IMR-90 (cell line): ENCODE measurements at regions not wholly inside any gene's neighbourhood (a gene's known extent, or its start where the extent isn't known, plus 50 kb on each side); places are given as distances from the start of the nearest gene placed in this dataset.

Source experiments
- ATAC-seq: fragments of 200-7000 bp; cut with Tn5 transposase; 2 replicates; pipeline ENCODE4 v1.9.1; 2020; ENCODE audit warnings: low read depth, mild to moderate bottlenecking, moderate library complexity
- BruUV-seq: library from RNA; stranded (reverse); fragments of 400-500 nt; replicated peaks from 2 replicates; lab custom pipeline; 2021; lab: Mats Ljungman, UMichigan
- CTCF ChIA-PET: fragments of 300-600 bp; formaldehyde crosslinking; extraction: SDS; loops from one replicate; lab custom pipeline; 2021; ENCODE audit warnings: antibody characterized with exemption; lab: Yijun Ruan, JAX
- POLR2A ChIA-PET: fragments of 300-600 bp; sonication (Branson Sonifier 250); formaldehyde crosslinking; loops from one replicate; lab custom pipeline; 2022; ENCODE audit warnings: antibody characterized with exemption; ENCODE audit not compliant: unreplicated experiment; lab: Charles Lee
- DNase-seq: peaks from one replicate; pipeline ENCODE4 v3.0.0; 2013
- H2AFZ ChIP-seq: replicated peaks from 2 replicates; pipeline ENCODE3; 2013; ENCODE audit warnings: low read length, mild to moderate bottlenecking; ENCODE audit not compliant: poor library complexity
- H2AK5ac ChIP-seq: 2 replicates; pipeline ENCODE4 v1.6.1; 2013; ENCODE audit warnings: low read depth, low read length, inconsistent platforms
- H2AK9ac ChIP-seq: replicated peaks from 2 replicates; pipeline ENCODE3; 2013; ENCODE audit warnings: mild to moderate bottlenecking, low read depth, low read length, moderate library complexity; ENCODE audit not compliant: poor library complexity
- H2BK120ac ChIP-seq: 2 replicates; pipeline ENCODE4 v1.6.1; 2013; ENCODE audit warnings: low read depth, low read length, inconsistent platforms
- H2BK15ac ChIP-seq: 3 replicates; pipeline ENCODE4 v1.6.1; 2013; ENCODE audit warnings: low read depth, low read length, inconsistent platforms
- H2BK20ac ChIP-seq: 2 replicates; pipeline ENCODE4 v1.6.1; 2013; ENCODE audit warnings: low read depth, mild to moderate bottlenecking, inconsistent platforms, low read length, moderate library complexity
- H2BK5ac ChIP-seq: 2 replicates; pipeline ENCODE4 v1.6.1; 2013; ENCODE audit warnings: mild to moderate bottlenecking, low read depth, low read length, inconsistent platforms; ENCODE audit not compliant: poor library complexity, severe bottlenecking
- H3K14ac ChIP-seq: replicated peaks from 2 replicates; pipeline ENCODE4 v1.6.1; 2013; ENCODE audit warnings: low read depth, low read length, inconsistent platforms
- H3K18ac ChIP-seq: 2 replicates; pipeline ENCODE4 v1.6.1; 2013; ENCODE audit warnings: low read depth, low read length, control low read depth
- H3K23ac ChIP-seq: 2 replicates; pipeline ENCODE4 v1.6.1; 2013; ENCODE audit warnings: low read depth, low read length, inconsistent platforms
- H3K27ac ChIP-seq: 2 replicates; pipeline ENCODE4 v1.5.1; 2013; ENCODE audit warnings: mild to moderate bottlenecking, control low read depth, low read length; ENCODE audit not compliant: insufficient read depth
- H3K27me3 ChIP-seq: 2 replicates; pipeline ENCODE4 v1.6.1; 2013; ENCODE audit warnings: low read length; ENCODE audit not compliant: control insufficient read depth, insufficient read depth
- H3K36me3 ChIP-seq: 2 replicates; pipeline ENCODE4 v1.6.1; 2013; ENCODE audit warnings: low read length, mixed read lengths; ENCODE audit not compliant: control insufficient read depth, insufficient read depth
- H3K4ac ChIP-seq: 2 replicates; pipeline ENCODE4 v1.6.1; 2013; ENCODE audit warnings: low read depth, low read length, inconsistent platforms
- H3K4me1 ChIP-seq: 2 replicates; pipeline ENCODE4 v1.6.1; 2013; ENCODE audit warnings: low read length, mixed read lengths; ENCODE audit not compliant: control insufficient read depth, insufficient read depth
- H3K4me2 ChIP-seq: 2 replicates; pipeline ENCODE4 v1.6.1; 2013; ENCODE audit warnings: low read depth, mild to moderate bottlenecking, control low read depth, low read length, moderate library complexity
- H3K4me3 ChIP-seq: 2 replicates; pipeline ENCODE4 v1.5.1; 2013; ENCODE audit warnings: low read depth, mild to moderate bottlenecking, control low read depth, low read length, moderate library complexity; ENCODE audit not compliant: insufficient read depth
- H3K56ac ChIP-seq: 2 replicates; pipeline ENCODE4 v1.6.1; 2013; ENCODE audit warnings: low read length, inconsistent platforms; ENCODE audit not compliant: insufficient read depth; ENCODE audit errors: extremely low read depth
- H3K79me1 ChIP-seq, 2 experiments: 2 replicates each; pipeline ENCODE4 v1.6.1; 2013; ENCODE audit warnings: low read length in 2 of 2, inconsistent platforms in 1 of 2, low read depth in 1 of 2
- H3K9ac ChIP-seq: 2 replicates; pipeline ENCODE4 v1.6.1; 2013; ENCODE audit warnings: low read depth, low read length, control low read depth
- H3K9me1 ChIP-seq: 2 replicates; pipeline ENCODE4 v1.6.1; 2013; ENCODE audit warnings: low read length, inconsistent platforms; ENCODE audit not compliant: insufficient read depth
- H3K9me3 ChIP-seq: 2 replicates; pipeline ENCODE4 v1.6.1; 2013; ENCODE audit warnings: low read length; ENCODE audit not compliant: control insufficient read depth, insufficient read depth
- H4K20me1 ChIP-seq: 2 replicates; pipeline ENCODE4 v1.6.1; 2013; ENCODE audit warnings: low read length, inconsistent platforms; ENCODE audit not compliant: insufficient read depth
- H4K5ac ChIP-seq: 2 replicates; pipeline ENCODE4 v1.6.1; 2013; ENCODE audit warnings: mild to moderate bottlenecking, low read depth, low read length, control low read depth
- H4K8ac ChIP-seq, 2 experiments: 2 replicates each; pipeline ENCODE4 v1.6.1; 2013; ENCODE audit warnings: low read depth in 2 of 2, low read length in 2 of 2, control low read depth in 1 of 2, inconsistent platforms in 1 of 2
- H4K91ac ChIP-seq: 2 replicates; pipeline ENCODE4 v1.6.1; 2013; ENCODE audit warnings: low read depth, low read length, inconsistent platforms; ENCODE audit not compliant: insufficient read depth
- BHLHE40 ChIP-seq: fragments of 150-350 bp; IDR thresholded peaks from 2 replicates; pipeline ENCODE4 v1.6.1; 2016; ENCODE audit warnings: mild to moderate bottlenecking, low read depth, low read length
- CEBPB ChIP-seq: IDR thresholded peaks from 2 replicates; pipeline ENCODE4 v1.6.1; 2012; ENCODE audit warnings: low read depth, low read length, improper control_type of control experiment
- CHD1 ChIP-seq: IDR thresholded peaks from 2 replicates; pipeline ENCODE4 v1.6.1; 2012; ENCODE audit warnings: low read depth, low read length, improper control_type of control experiment
- MAFK ChIP-seq: IDR thresholded peaks from 2 replicates; pipeline ENCODE4 v1.6.1; 2012; ENCODE audit warnings: low read depth, low read length, improper control_type of control experiment
- MXI1 ChIP-seq: IDR thresholded peaks from 2 replicates; pipeline ENCODE4 v1.6.1; 2012; ENCODE audit warnings: low read depth, mild to moderate bottlenecking, low read length, moderate library complexity, borderline replicate concordance
- POLR2A ChIP-seq: IDR thresholded peaks from 2 replicates; pipeline ENCODE4 v1.6.1; 2012; ENCODE audit warnings: mild to moderate bottlenecking, low read depth, low read length
- RFX5 ChIP-seq: IDR thresholded peaks from 2 replicates; pipeline ENCODE4 v1.8.0; 2012; ENCODE audit warnings: low read depth, mild to moderate bottlenecking, low read length, moderate library complexity
- USF2 ChIP-seq: fragments of 150-350 bp; IDR thresholded peaks from 2 replicates; pipeline ENCODE4 v1.6.1; 2017; ENCODE audit warnings: mild to moderate bottlenecking, antibody characterized with exemption, low read length, low read depth
- WGBS, 2 experiments: methylation state at CpG; one replicate each; pipeline versions ENCODE4 v1.1.5 to v1.1.7; 2013; ENCODE audit warnings: missing lambda C conversion rate in 2 of 2; ENCODE audit not compliant: insufficient read length in 1 of 2; ENCODE audit errors: extremely low coverage in 2 of 2; 5-methylcytosine and 5-hydroxymethylcytosine counted together
- dilution Hi-C: fragments of 300-500 bp; cut with HindIII; formaldehyde crosslinking; loops from one replicate; pipeline ENCODE4 v1.14.3; 2018; ENCODE audit warnings: low sequenced_read_pairs; ENCODE audit not compliant: unreplicated experiment
- in situ Hi-C: fragments of 300-500 bp; cut with MboI; formaldehyde crosslinking; loops from 3 replicates; pipeline ENCODE4 v1.14.3; 2019; ENCODE audit warnings: low sequenced_read_pairs, inconsistent platforms, mixed read lengths
- intact Hi-C: fragments of 100-400 bp; cut with micrococcal nuclease; formaldehyde crosslinking; loops from 2 replicates; pipeline ENCODE4 v1.10.0; 2022

- Histone ChIP-seq H4K5ac (peak overlapping the region; percentile 5; the same call in 1 of the 2 replicates), H3K9me1 (no peaks in the 10 kb centered on the region), H3K9ac (no peak overlapping the region), H3K4me1 (peaks cover 8% of the 10 kb centered on the region), H3K27me3 (no peaks in the 10 kb centered on the region), H2AK9ac (peak overlapping the region; percentile 1), H3K4ac (peak overlapping the region; percentile 56), H3K14ac (0 out of 2 replicates have a peak overlapping the region, but pooled peaks have one; percentile 13), H2BK15ac (peak overlapping the region; percentile 12; the same call in 1 of the 3 replicates), H2AFZ (no peak overlapping the region), H3K56ac (no peak overlapping the region), H2BK120ac (peak overlapping the region; percentile 12), H3K36me3 (no peaks in the 10 kb centered on the region), H2BK20ac (peak overlapping the region; percentile 25; the same call in 1 of the 2 replicates), H3K23ac (no peak overlapping the region), H3K27ac (no peak overlapping the region), H3K4me3 (no peak overlapping the region), H3K18ac (peak overlapping the region; percentile 38; the same call in 1 of the 2 replicates), H4K20me1 (no peaks in the 10 kb centered on the region), H3K9me3 (peaks cover 2% of the 10 kb centered on the region; the same call in 1 of the 2 replicates), H2AK5ac (peak overlapping the region; percentile 3; the same call in 1 of the 2 replicates), H4K8ac (peak overlapping the region in 1 of 2 experiments; percentile 1; a peak in 1 of 4 replicates), H3K4me2 (no peak overlapping the region), H4K91ac (no peak overlapping the region; the same call in 1 of the 2 replicates), H3K79me1 (no peaks in the 10 kb centered on the region), H2BK5ac (no peak overlapping the region)
- DNase-seq: peak; percentile 65
- intact Hi-C loops (no loop called here), in situ Hi-C loops (no loop called here), dilution Hi-C loops (no loop called here)
- ChIA-PET CTCF (no interaction called here), POLR2A (interaction anchor here (0.6 kb wide), 1 partner anchor 9 kb away, joined by 5 read pairs; no protein-coding TSS in a partner anchor)
- peak; percentile 54 for ATAC-seq
- no TSS peak for BruUV-seq
- TF ChIP-seq CEBPB (peak; percentile 63; the same call in 1 of the 2 replicates), MXI1 (no peak), CHD1 (no peak), MAFK (no peak), POLR2A (no peak), BHLHE40 (peak; percentile 44; the same call in 1 of the 2 replicates), USF2 (peak; percentile 75; the same call in 1 of the 2 replicates), RFX5 (peak; percentile 81)
- WGBS, 2 experiments: no CpG with 5 or more reads among the region's 1 CpG
Measured at GRCh38 chr9:92196909-92197308, 81.7 kb upstream of the SPTLC1 start.
